HG02973 (cell line): ENCODE measurements at regions not wholly inside any gene's neighbourhood (a gene's known extent, or its start where the extent isn't known, plus 50 kb on each side); places are given as distances from the start of the nearest gene placed in this dataset.

ENCODE experiments used
- ATAC-seq: cut with Tn5 transposase; IDR thresholded peaks from one replicate; pipeline ENCODE4 v1.9.1; 2021; ENCODE audit warnings: moderate library complexity; ENCODE audit not compliant: unreplicated experiment

GRCh38 chr11:95692526-95693260 lies 96.9 kb downstream of the FAM76B start:
- no peak for ATAC-seq

GRCh38 chr11:95690100-95690499 lies 99.5 kb downstream of the FAM76B start:
- ATAC-seq, result no peak

DNA sequence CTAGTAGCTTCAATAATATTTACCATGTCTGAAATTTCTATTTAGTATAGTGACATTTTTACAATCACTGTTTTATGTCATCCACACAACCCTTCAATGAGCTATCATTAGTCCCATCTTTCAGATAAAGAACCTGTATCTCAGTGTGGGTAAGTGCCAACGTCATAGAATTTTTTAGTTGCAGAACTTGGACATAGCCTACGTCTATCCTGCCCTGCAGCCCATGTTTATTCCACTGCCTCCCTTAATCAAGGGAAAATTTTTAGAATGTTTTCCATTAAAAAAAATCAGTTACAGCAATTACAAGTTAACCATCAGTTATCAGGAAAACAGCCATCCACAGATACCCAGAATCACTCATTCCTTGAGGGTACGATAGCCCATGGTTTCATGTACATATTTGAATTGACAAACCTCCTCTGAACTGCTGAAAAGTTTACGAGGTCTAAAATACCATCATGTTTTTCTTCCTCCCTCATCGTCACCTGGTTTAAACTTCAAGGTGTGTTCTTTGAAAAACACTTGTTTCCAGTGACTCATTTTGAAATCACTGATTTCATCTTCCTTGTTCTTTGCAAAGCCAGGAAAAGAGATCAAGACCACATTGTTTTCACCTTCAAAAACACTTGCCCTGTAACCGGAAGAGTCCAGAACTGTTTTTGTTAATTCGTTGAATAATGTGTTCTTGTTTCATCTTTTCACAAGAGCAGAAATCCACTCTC lies 100.9 kb downstream of the FAM76B start:
- no peak for ATAC-seq

GRCh38 chr11:95688015-95688414 lies 101.6 kb downstream of the FAM76B start:
- ATAC-seq, result no peak

DNA sequence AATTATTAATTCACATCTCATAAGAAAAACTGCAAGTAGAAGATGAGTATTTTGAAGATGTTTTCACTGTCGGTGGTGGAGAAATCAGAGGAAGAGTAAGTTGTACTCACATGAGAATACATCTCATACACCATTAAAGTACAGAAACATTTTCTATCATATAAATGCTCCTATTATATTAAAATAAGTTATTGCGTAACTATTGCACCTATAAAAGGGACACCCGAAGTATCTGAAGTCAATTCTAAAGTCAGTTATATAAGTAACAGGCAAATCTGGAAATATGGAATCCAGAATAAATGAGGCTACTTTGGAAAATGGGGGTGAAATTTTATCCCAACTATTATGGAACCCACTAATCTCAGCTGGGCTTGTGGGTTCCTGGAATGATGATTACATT lies 103.3 kb downstream of the FAM76B start:
- ATAC-seq, result no peak

- ATAC-seq, result no peak
Observed at GRCh38 chr11:95684701-95685100, 104.9 kb downstream of the FAM76B start.

DNA sequence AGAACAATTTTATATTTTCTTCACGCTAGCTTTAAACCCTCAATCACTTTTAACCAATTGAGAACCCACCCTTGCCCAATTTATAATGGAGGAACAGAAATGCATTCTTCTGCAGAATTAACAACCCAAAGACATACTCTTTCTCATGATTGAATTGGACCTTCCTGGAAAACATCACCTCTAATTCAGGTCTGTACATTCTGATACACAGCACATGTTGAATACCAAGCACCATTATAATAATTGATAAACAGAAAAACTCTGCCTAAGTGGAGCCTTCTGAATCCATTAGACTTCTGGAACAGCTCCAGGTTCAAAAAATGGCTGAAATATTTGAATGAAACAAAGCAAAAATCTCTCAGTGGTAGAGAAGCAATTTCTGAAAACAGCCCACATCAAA lies 105.4 kb downstream of the FAM76B start:
- no peak for ATAC-seq

DNA sequence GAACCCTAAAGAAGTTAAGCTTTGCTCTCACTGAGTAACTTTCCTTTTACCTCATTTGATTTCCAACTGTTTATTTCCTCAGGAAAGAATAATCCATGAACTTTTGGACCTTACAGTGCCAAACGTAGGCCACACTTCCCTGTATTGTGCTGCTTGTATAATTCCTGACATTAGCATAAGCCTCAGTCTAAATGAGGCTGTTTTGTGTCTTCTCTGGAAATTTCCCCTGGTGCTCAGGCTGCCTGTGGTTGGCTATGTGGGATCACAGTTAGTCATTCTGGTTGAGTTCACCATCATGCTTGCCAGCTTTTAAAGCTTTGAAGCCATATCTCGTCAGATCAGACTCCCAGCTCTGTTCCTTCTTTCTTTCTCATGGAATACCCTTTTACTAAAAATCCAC lies 107.0 kb downstream of the FAM76B start:
- ATAC-seq, result no peak

GRCh38 chr11:95680169-95680929 lies 109.2 kb downstream of the FAM76B start:
- ATAC-seq, result peak; percentile 88

- ATAC-seq, result no peak
Observed at GRCh38 chr11:95678988-95679387, 110.6 kb downstream of the FAM76B start.

GRCh38 chr11:95676308-95676707 lies 113.3 kb downstream of the FAM76B start:
- ATAC-seq, result no peak

- no peak for ATAC-seq
Observed at GRCh38 chr11:95675585-95675984, 114.0 kb downstream of the FAM76B start.

DNA sequence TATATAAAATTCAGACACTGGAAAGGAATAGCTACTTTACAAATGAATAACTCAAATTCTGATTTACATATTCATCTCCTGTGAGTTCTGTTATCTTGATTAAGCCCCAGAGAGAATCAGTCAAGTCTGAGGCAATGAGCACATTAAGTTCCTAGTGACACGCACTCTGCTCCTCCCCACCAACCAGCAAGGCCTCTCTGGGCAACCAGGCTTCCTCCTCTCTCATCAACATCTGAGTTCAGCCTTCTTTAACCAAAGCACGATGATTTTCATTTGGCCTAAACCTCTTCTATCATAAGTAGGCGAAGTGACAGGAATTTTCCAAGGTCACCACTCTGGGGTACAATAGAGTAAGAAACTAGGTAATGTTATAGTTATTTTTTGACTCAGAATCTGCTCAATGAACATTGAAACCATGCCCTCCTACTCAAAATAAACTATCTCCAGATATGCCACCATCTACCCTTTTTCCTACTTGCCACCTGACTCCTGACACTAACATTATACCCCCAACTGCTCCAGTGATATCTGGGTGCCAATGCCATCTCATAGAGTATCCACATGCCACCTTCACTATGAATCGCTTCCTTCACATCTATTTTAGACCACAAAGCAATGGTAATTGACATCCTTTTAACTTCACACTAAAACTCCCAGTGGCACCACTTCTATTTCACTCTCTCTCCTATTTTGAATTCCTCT lies 114.8 kb downstream of the FAM76B start:
- no peak for ATAC-seq

- ATAC-seq, result no peak
Observed at GRCh38 chr11:95671768-95672167, 117.8 kb downstream of the FAM76B start.

- ATAC-seq, result no peak
Observed at GRCh38 chr11:95668131-95668530, 121.5 kb downstream of the FAM76B start.

DNA sequence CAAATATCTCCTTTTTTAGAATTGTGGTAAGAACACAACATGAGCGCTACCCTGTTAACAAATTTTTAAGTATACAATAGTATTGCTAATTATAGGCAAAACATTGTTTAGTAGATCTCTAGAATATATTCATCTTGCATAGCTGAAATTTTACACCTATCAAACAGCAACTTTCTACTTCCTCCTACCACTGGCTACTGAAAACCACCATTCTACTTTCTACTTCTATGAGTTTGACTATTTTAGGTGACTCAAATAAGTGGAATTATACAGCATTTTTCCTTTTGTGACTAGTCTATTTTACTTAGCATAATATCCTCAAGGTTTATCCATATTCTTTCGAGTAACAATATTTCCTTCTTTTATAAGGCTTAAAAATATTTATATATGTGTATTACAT lies 128.4 kb downstream of the FAM76B start:
- no peak for ATAC-seq

DNA sequence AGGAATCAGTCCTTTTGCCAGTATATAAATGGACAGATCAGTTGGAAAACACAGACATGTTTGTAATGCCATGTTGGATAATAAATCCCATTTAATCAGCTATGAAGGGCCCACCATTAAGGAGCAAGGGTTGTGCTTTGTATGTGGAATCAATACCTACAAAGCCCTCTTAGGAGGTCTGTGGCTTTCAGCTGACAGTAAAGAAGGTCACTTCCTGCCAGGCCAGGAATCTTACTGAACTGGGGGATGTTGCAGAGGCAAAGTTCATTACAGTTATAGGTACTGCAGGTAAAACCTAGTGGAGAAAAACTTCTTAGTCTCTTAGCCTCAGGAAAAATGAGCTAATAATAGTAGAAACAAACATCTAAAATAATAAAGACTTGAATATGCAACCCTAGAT lies 129.5 kb downstream of the FAM76B start:
- ATAC-seq, result no peak

DNA sequence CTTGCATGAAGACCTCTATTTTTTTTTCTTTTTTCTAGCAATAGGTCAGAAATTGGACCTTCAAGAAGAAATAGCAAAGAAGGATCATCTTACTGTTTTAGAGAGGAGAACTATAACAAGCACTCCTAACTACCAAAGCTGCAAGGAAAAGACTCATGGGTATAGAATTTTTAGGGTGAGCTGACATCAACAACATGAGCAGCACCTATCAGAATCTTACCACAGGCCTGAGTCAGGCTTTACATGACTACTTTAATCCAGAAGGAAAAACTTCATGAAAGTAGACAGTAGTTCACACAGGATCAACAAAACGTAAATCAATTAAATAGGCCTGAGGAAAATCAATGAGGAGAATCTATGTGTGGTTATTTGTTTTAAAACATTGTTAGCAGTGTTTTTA lies 130.5 kb downstream of the FAM76B start:
- no peak for ATAC-seq

DNA sequence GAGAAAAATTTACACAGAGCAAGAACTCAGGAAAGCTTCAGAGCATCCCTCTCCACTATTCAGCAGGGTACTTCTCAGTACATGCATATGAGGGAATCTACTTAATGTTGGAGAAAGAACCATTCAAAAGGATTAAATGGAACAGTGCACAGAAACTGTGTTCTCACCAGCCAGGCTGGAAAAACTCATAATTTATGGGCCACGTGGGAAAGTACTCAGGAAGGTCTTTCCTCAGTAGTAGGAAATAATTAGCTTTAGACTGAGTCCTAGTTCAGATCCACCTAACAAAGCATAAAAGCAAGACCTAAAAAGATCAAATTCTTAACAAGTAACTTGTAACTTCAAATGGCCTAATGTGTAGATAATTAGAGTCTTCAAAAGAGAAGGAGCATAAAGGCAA lies 134.0 kb downstream of the FAM76B start:
- ATAC-seq, result no peak

- ATAC-seq, result no peak
Observed at GRCh38 chr11:95653680-95654079, 135.9 kb downstream of the FAM76B start.

DNA sequence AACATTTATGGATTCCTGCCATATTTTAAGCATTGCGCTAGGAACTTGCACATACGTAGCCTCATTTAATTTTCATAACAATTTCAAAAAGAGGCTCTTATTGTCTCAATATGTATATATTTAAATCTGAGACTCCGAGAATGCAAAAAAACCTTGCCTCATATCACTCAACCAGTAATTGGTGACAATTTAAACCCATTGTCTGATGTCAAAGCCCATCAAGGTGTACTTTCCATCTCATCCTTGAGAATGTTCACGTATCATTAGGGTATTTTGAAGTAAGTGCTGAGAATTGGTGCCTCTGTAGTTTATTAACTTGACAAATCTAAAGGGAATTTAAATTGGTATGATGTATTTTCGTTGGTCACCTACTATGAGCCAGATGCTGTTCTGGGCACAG lies 136.5 kb downstream of the FAM76B start:
- ATAC-seq, result no peak
